ENCODE measurements at regions not wholly inside any gene's neighbourhood (a gene's known extent, or its start where the extent isn't known, plus 50 kb on each side); places are given as distances from the start of the nearest gene placed in this dataset.

- TF ChIP-seq CTCF (IDR thresholded peaks at IDR 0.05) = no peak
- no peak for TF ChIP-seq POLR2AphosphoS5 (IDR thresholded peaks at IDR 0.05)
Measured at GRCh38 chr9:126218359-126219125, 108.1 kb upstream of the MVB12B start.
